KOPT-K1 (cell line): ENCODE measurements at regions not wholly inside any gene's neighbourhood (a gene's known extent, or its start where the extent isn't known, plus 50 kb on each side); places are given as distances from the start of the nearest gene placed in this dataset.
"Not testable (repeated sequence)": the region's sequence is repeated elsewhere in the genome, so short reads cannot be mapped to it uniquely, and the experiment has no call there.

Experiments used
- H3K27ac ChIP-seq: fragments of 200-600 bp; sonication (generic); 2 replicates; pipeline ENCODE4 v1.5.1; 2016; ENCODE audit warnings: antibody characterized with exemption, mild to moderate bottlenecking, low read depth, low read length; ENCODE audit not compliant: poor library complexity, severe bottlenecking
- H3K36me3 ChIP-seq: fragments of 200-600 bp; sonication (generic); 2 replicates; pipeline ENCODE4 v1.5.1; 2017; ENCODE audit warnings: antibody characterized with exemption, mild to moderate bottlenecking, low read length, moderate library complexity; ENCODE audit not compliant: insufficient read depth
- H3K9me3 ChIP-seq: fragments of 200-600 bp; sonication (generic); 2 replicates; pipeline ENCODE4 v1.5.1; 2017; ENCODE audit warnings: antibody characterized with exemption, low read length, mild to moderate bottlenecking; ENCODE audit not compliant: insufficient read depth, poor library complexity, severe bottlenecking

- H3K27ac ChIP-seq: no peak overlapping the region
- no peaks in the 10 kb centered on the region for H3K36me3 ChIP-seq
- H3K9me3 ChIP-seq: peaks cover 22% of the 10 kb centered on the region
Measured at GRCh38 chr15:24777307-24777706, 101.7 kb downstream of the NPAP1 start.

- H3K9me3 ChIP-seq: peaks cover 4% of the 10 kb centered on the region
- no peak overlapping the region for H3K27ac ChIP-seq
- H3K36me3 ChIP-seq: no peaks in the 10 kb centered on the region
Measured at GRCh38 chr15:24784506-24784905, 108.9 kb downstream of the NPAP1 start.

- no peak overlapping the region for H3K27ac ChIP-seq
- no peaks in the 10 kb centered on the region for H3K9me3 ChIP-seq
- H3K36me3 ChIP-seq: no peaks in the 10 kb centered on the region
Measured at GRCh38 chr15:24786347-24786746, 110.8 kb downstream of the NPAP1 start.

GRCh38 chr15:24802624-24803023 lies 127.0 kb downstream of the NPAP1 start:
- not testable (repeated sequence) for H3K36me3 ChIP-seq, H3K27ac ChIP-seq, H3K9me3 ChIP-seq

GRCh38 chr15:24819680-24820079 lies 135.1 kb upstream of the SNRPN start:
- H3K27ac ChIP-seq: no peak overlapping the region
- no peaks in the 10 kb centered on the region for H3K9me3 ChIP-seq
- H3K36me3 ChIP-seq: no peaks in the 10 kb centered on the region

- Histone ChIP-seq H3K9me3 (no peaks in the 10 kb centered on the region), H3K36me3 (no peaks in the 10 kb centered on the region), H3K27ac (no peak overlapping the region)
Measured at GRCh38 chr15:24823473-24823872, 131.3 kb upstream of the SNRPN start.

- Histone ChIP-seq H3K36me3 (no peaks in the 10 kb centered on the region), H3K27ac (no peak overlapping the region), H3K9me3 (peaks cover 7% of the 10 kb centered on the region)
Measured at GRCh38 chr15:24832282-24832681, 122.5 kb upstream of the SNRPN start.

GRCh38 chr15:24835301-24835700 lies 119.5 kb upstream of the SNRPN start:
- Histone ChIP-seq H3K36me3 (no peaks in the 10 kb centered on the region), H3K27ac (no peak overlapping the region), H3K9me3 (peaks cover 18% of the 10 kb centered on the region)

GRCh38 chr15:24848050-24848449 lies 106.7 kb upstream of the SNRPN start:
- Histone ChIP-seq H3K9me3 (no peaks in the 10 kb centered on the region), H3K36me3 (no peaks in the 10 kb centered on the region), H3K27ac (no peak overlapping the region)

- H3K36me3 ChIP-seq: no peaks in the 10 kb centered on the region
- H3K9me3 ChIP-seq: no peaks in the 10 kb centered on the region
- no peak overlapping the region for H3K27ac ChIP-seq
Measured at GRCh38 chr15:24856397-24857390, 98.1 kb upstream of the SNRPN start.

- no peaks in the 10 kb centered on the region for H3K9me3 ChIP-seq
- no peak overlapping the region for H3K27ac ChIP-seq
- no peaks in the 10 kb centered on the region for H3K36me3 ChIP-seq
Measured at GRCh38 chr15:24857763-24858162, 97.0 kb upstream of the SNRPN start.

- H3K9me3 ChIP-seq, H3K36me3 ChIP-seq, H3K27ac ChIP-seq: not testable (repeated sequence)
Measured at GRCh38 chr15:24858183-24858582, 96.6 kb upstream of the SNRPN start.

- Histone ChIP-seq H3K9me3 (no peaks in the 10 kb centered on the region), H3K27ac (no peak overlapping the region), H3K36me3 (no peaks in the 10 kb centered on the region)
Measured at GRCh38 chr15:24858737-24859601, 95.8 kb upstream of the SNRPN start.

- no peaks in the 10 kb centered on the region for H3K36me3 ChIP-seq
- H3K9me3 ChIP-seq: no peaks in the 10 kb centered on the region
- no peak overlapping the region for H3K27ac ChIP-seq
Measured at GRCh38 chr15:24861014-24861690, 93.6 kb upstream of the SNRPN start.
